ENCODE measurements at regions not wholly inside any gene's neighbourhood (a gene's known extent, or its start where the extent isn't known, plus 50 kb on each side); places are given as distances from the start of the nearest gene placed in this dataset.
"Not testable (repeated sequence)": the region's sequence is repeated elsewhere in the genome, so short reads cannot be mapped to it uniquely, and the experiment has no call there.

- H3K9ac ChIP-seq (ENCODE audit: low read length), result no peak overlapping the region
- H3K27me3 ChIP-seq (ENCODE audit: control insufficient read depth, insufficient read depth, low read length), result no peaks in the 10 kb centered on the region
- no peak overlapping the region for H3K27ac ChIP-seq (ENCODE audit: low read depth, low read length)
- H3K4me1 ChIP-seq (ENCODE audit: control insufficient read depth, insufficient read depth, low read length), result no peaks in the 10 kb centered on the region
- H3K36me3 ChIP-seq (ENCODE audit: control insufficient read depth, insufficient read depth, low read length), result no peaks in the 10 kb centered on the region
- no peak overlapping the region for H3K4me3 ChIP-seq (ENCODE audit: low read length)
These were observed 390.3 kb upstream of the DPH6 start for GRCh38 chr15:35936284-35936683.

- Histone ChIP-seq H3K36me3 (ENCODE audit: control insufficient read depth, insufficient read depth, low read length) (no peaks in the 10 kb centered on the region), H3K9ac (ENCODE audit: low read length) (no peak overlapping the region), H3K27me3 (ENCODE audit: control insufficient read depth, insufficient read depth, low read length) (no peaks in the 10 kb centered on the region)
These were observed 391.4 kb upstream of the DPH6 start for GRCh38 chr15:35937380-35937779.

GRCh38 chr15:35944945-35945585, 399.1 kb upstream of the DPH6 start:
- Histone ChIP-seq H3K27me3 (ENCODE audit: control insufficient read depth, insufficient read depth, low read length) (no peaks in the 10 kb centered on the region), H3K9ac (ENCODE audit: low read length) (no peak overlapping the region), H3K4me1 (ENCODE audit: control insufficient read depth, insufficient read depth, low read length) (no peaks in the 10 kb centered on the region), H3K27ac (ENCODE audit: low read depth, low read length) (no peak overlapping the region), H3K36me3 (ENCODE audit: control insufficient read depth, insufficient read depth, low read length) (no peaks in the 10 kb centered on the region), H3K4me3 (ENCODE audit: low read length) (no peak overlapping the region)

More at GRCh38 chr15:35937380-35937779, 391.4 kb upstream of the DPH6 start:
- H3K27ac ChIP-seq (ENCODE audit: low read depth, low read length), result no peak overlapping the region
- H3K4me3 ChIP-seq (ENCODE audit: low read length), result no peak overlapping the region
- no peaks in the 10 kb centered on the region for H3K4me1 ChIP-seq (ENCODE audit: control insufficient read depth, insufficient read depth, low read length)

GRCh38 chr15:35953424-35953823, 407.5 kb upstream of the DPH6 start:
- H3K9ac ChIP-seq (ENCODE audit: low read length), result no peak overlapping the region
- H3K4me3 ChIP-seq (ENCODE audit: low read length), result no peak overlapping the region
- H3K27ac ChIP-seq (ENCODE audit: low read depth, low read length), result no peak overlapping the region
- H3K27me3 ChIP-seq (ENCODE audit: control insufficient read depth, insufficient read depth, low read length), result no peaks in the 10 kb centered on the region
- H3K4me1 ChIP-seq (ENCODE audit: control insufficient read depth, insufficient read depth, low read length), result no peaks in the 10 kb centered on the region
- H3K36me3 ChIP-seq (ENCODE audit: control insufficient read depth, insufficient read depth, low read length), result no peaks in the 10 kb centered on the region

GRCh38 chr15:35956056-35956455, 410.1 kb upstream of the DPH6 start:
- Histone ChIP-seq H3K36me3 (ENCODE audit: control insufficient read depth, insufficient read depth, low read length) (no peaks in the 10 kb centered on the region), H3K27ac (ENCODE audit: low read depth, low read length) (no peak overlapping the region), H3K9ac (ENCODE audit: low read length) (no peak overlapping the region), H3K27me3 (ENCODE audit: control insufficient read depth, insufficient read depth, low read length) (no peaks in the 10 kb centered on the region), H3K4me1 (ENCODE audit: control insufficient read depth, insufficient read depth, low read length) (no peaks in the 10 kb centered on the region), H3K4me3 (ENCODE audit: low read length) (no peak overlapping the region)

GRCh38 chr15:35958021-35958420, 412.1 kb upstream of the DPH6 start:
- H3K4me3 ChIP-seq (ENCODE audit: low read length), result no peak overlapping the region

GRCh38 chr15:35958975-35959374, 413.0 kb upstream of the DPH6 start:
- no peaks in the 10 kb centered on the region for H3K27me3 ChIP-seq (ENCODE audit: control insufficient read depth, insufficient read depth, low read length)
- H3K27ac ChIP-seq (ENCODE audit: low read depth, low read length), result no peak overlapping the region
- H3K4me1 ChIP-seq (ENCODE audit: control insufficient read depth, insufficient read depth, low read length), result no peaks in the 10 kb centered on the region
- no peaks in the 10 kb centered on the region for H3K36me3 ChIP-seq (ENCODE audit: control insufficient read depth, insufficient read depth, low read length)
- no peak overlapping the region for H3K4me3 ChIP-seq (ENCODE audit: low read length)
- H3K9ac ChIP-seq (ENCODE audit: low read length), result no peak overlapping the region

More at GRCh38 chr15:35958021-35958420, 412.1 kb upstream of the DPH6 start:
- Histone ChIP-seq H3K36me3 (ENCODE audit: control insufficient read depth, insufficient read depth, low read length) (no peaks in the 10 kb centered on the region), H3K27ac (ENCODE audit: low read depth, low read length) (no peak overlapping the region), H3K9ac (ENCODE audit: low read length) (no peak overlapping the region), H3K4me1 (ENCODE audit: control insufficient read depth, insufficient read depth, low read length) (no peaks in the 10 kb centered on the region), H3K27me3 (ENCODE audit: control insufficient read depth, insufficient read depth, low read length) (no peaks in the 10 kb centered on the region)

- no peaks in the 10 kb centered on the region for H3K27me3 ChIP-seq (ENCODE audit: control insufficient read depth, insufficient read depth, low read length)
- H3K4me3 ChIP-seq (ENCODE audit: low read length), result no peak overlapping the region
- no peaks in the 10 kb centered on the region for H3K4me1 ChIP-seq (ENCODE audit: control insufficient read depth, insufficient read depth, low read length)
- H3K36me3 ChIP-seq (ENCODE audit: control insufficient read depth, insufficient read depth, low read length), result no peaks in the 10 kb centered on the region
- H3K27ac ChIP-seq (ENCODE audit: low read depth, low read length), result no peak overlapping the region
- no peak overlapping the region for H3K9ac ChIP-seq (ENCODE audit: low read length)
These were observed 417.4 kb upstream of the DPH6 start for GRCh38 chr15:35963326-35963725.

GRCh38 chr15:35966781-35967180, 420.8 kb upstream of the DPH6 start:
- no peaks in the 10 kb centered on the region for H3K36me3 ChIP-seq (ENCODE audit: control insufficient read depth, insufficient read depth, low read length)
- H3K9ac ChIP-seq (ENCODE audit: low read length), result no peak overlapping the region
- no peak overlapping the region for H3K4me3 ChIP-seq (ENCODE audit: low read length)
- H3K27ac ChIP-seq (ENCODE audit: low read depth, low read length), result no peak overlapping the region
- H3K4me1 ChIP-seq (ENCODE audit: control insufficient read depth, insufficient read depth, low read length), result no peaks in the 10 kb centered on the region
- no peaks in the 10 kb centered on the region for H3K27me3 ChIP-seq (ENCODE audit: control insufficient read depth, insufficient read depth, low read length)

GRCh38 chr15:35967968-35968367, 422.0 kb upstream of the DPH6 start:
- H3K27ac ChIP-seq (ENCODE audit: low read depth, low read length); H3K36me3 ChIP-seq (ENCODE audit: control insufficient read depth, insufficient read depth, low read length); H3K4me3 ChIP-seq (ENCODE audit: low read length); H3K4me1 ChIP-seq (ENCODE audit: control insufficient read depth, insufficient read depth, low read length); H3K9ac ChIP-seq (ENCODE audit: low read length); H3K27me3 ChIP-seq (ENCODE audit: control insufficient read depth, insufficient read depth, low read length): not testable (repeated sequence)

- no peaks in the 10 kb centered on the region for H3K36me3 ChIP-seq (ENCODE audit: control insufficient read depth, insufficient read depth, low read length)
- no peak overlapping the region for H3K4me3 ChIP-seq (ENCODE audit: low read length)
- H3K9ac ChIP-seq (ENCODE audit: low read length), result no peak overlapping the region
- H3K27ac ChIP-seq (ENCODE audit: low read depth, low read length), result no peak overlapping the region
- H3K4me1 ChIP-seq (ENCODE audit: control insufficient read depth, insufficient read depth, low read length), result no peaks in the 10 kb centered on the region
- no peaks in the 10 kb centered on the region for H3K27me3 ChIP-seq (ENCODE audit: control insufficient read depth, insufficient read depth, low read length)
These were observed 427.1 kb upstream of the DPH6 start for GRCh38 chr15:35973029-35973428.

- no peaks in the 10 kb centered on the region for H3K4me1 ChIP-seq (ENCODE audit: control insufficient read depth, insufficient read depth, low read length)
- H3K36me3 ChIP-seq (ENCODE audit: control insufficient read depth, insufficient read depth, low read length), result no peaks in the 10 kb centered on the region
- H3K9ac ChIP-seq (ENCODE audit: low read length), result no peak overlapping the region
These were observed 428.1 kb upstream of the DPH6 start for GRCh38 chr15:35974052-35974451.

GRCh38 chr15:35975941-35976340, 430.0 kb upstream of the DPH6 start:
- no peaks in the 10 kb centered on the region for H3K27me3 ChIP-seq (ENCODE audit: control insufficient read depth, insufficient read depth, low read length)
- H3K9ac ChIP-seq (ENCODE audit: low read length), result no peak overlapping the region
- no peak overlapping the region for H3K4me3 ChIP-seq (ENCODE audit: low read length)
- H3K36me3 ChIP-seq (ENCODE audit: control insufficient read depth, insufficient read depth, low read length), result no peaks in the 10 kb centered on the region
- H3K27ac ChIP-seq (ENCODE audit: low read depth, low read length), result no peak overlapping the region
- no peaks in the 10 kb centered on the region for H3K4me1 ChIP-seq (ENCODE audit: control insufficient read depth, insufficient read depth, low read length)

More at GRCh38 chr15:35974052-35974451, 428.1 kb upstream of the DPH6 start:
- Histone ChIP-seq H3K4me3 (ENCODE audit: low read length) (no peak overlapping the region), H3K27ac (ENCODE audit: low read depth, low read length) (no peak overlapping the region), H3K27me3 (ENCODE audit: control insufficient read depth, insufficient read depth, low read length) (no peaks in the 10 kb centered on the region)
